NB4 (cell line): ENCODE measurements at regions not wholly inside any gene's neighbourhood (a gene's known extent, or its start where the extent isn't known, plus 50 kb on each side); places are given as distances from the start of the nearest gene placed in this dataset.

Experiments
- DNase-seq: peaks from one replicate; pipeline ENCODE4 v3.0.0; 2010; ENCODE audit warnings: low read depth
- H3K4me3 ChIP-seq: one replicate; pipeline ENCODE4 v1.5.1; 2011; ENCODE audit warnings: mild to moderate bottlenecking, low read depth, low read length, moderate library complexity
- CTCF ChIP-seq: IDR thresholded peaks from one replicate; pipeline ENCODE4 v1.5.1; 2012; ENCODE audit warnings: low read depth, low read length
- MAX ChIP-seq: IDR thresholded peaks from 2 replicates; pipeline ENCODE4 v1.6.1; 2011; ENCODE audit warnings: low read depth, low read length
- MYC ChIP-seq: IDR thresholded peaks from 2 replicates; pipeline ENCODE4 v1.6.1; 2011; ENCODE audit warnings: low read depth, low read length
- POLR2A ChIP-seq: IDR thresholded peaks from 2 replicates; pipeline ENCODE4 v1.6.1; 2011; ENCODE audit warnings: mild to moderate bottlenecking; ENCODE audit not compliant: insufficient read length; ENCODE audit errors: extremely low read depth

- no peak overlapping the region for H3K4me3 ChIP-seq
- DNase-seq: no peak
- no peak for TF ChIP-seq POLR2A
- TF ChIP-seq MAX: no peak
- no peak for TF ChIP-seq CTCF
- no peak for TF ChIP-seq MYC
Measured at GRCh38 chrX:44085209-44085608, 112.0 kb upstream of the NDP start.

- no peak overlapping the region for H3K4me3 ChIP-seq
- TF ChIP-seq MYC: 0 out of 2 replicates have a peak, but pooled peaks have one; percentile 11
- peak; percentile 56; the same call in 1 of the 2 replicates for TF ChIP-seq MAX
- no peak for TF ChIP-seq CTCF
- DNase-seq: peak; percentile 91
Measured at GRCh38 chrX:44082829-44083228, 109.6 kb upstream of the NDP start.

DNA sequence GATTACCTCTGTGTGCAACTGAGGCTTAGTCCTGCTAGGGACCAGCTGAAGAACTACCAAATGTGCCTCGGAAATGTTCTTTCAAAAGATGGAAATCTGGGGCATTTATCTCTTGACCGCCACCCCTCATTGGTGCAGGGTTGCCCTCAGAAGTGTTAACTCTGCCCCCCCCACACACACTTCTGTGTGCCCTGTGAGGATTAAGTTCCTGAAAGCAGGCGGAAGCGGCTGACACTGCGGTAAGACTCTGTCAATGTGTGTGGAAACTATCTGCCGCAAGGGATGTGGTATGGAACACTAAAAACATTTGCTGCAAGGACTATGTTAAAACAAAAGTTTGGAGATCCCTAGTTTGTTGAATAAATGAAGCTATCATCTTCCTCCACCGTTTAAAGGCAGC, 106.9 kb upstream of the NDP start:
- DNase-seq: peak; percentile 93
- TF ChIP-seq MYC: no peak
- 0 out of 2 replicates have a peak, but pooled peaks have one; percentile 15 for TF ChIP-seq MAX
- no peak for TF ChIP-seq POLR2A
- H3K4me3 ChIP-seq: no peak overlapping the region

DNA sequence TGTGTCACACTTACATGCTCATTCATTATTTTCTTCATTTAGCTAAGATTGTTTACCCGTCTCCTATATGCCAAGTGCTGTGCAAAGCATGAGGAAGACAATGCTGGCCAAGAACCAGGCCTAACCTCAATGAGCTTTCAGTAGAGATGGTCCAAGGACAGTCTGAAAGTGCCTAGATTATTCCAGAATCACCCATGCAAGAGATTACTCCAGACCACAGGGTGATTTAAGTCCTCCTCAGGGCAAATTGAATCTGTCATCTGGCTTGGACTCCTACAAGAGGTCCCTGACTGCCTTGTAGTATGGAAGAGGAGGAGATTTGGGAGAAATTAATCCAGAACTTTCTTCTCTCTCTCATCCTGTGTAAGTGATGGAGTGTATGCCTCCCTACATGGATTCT, 99.4 kb upstream of the NDP start:
- H3K4me3 ChIP-seq: no peak overlapping the region
- no peak for TF ChIP-seq MAX
- no peak for TF ChIP-seq CTCF
- no peak for TF ChIP-seq MYC
- TF ChIP-seq POLR2A: no peak
- no peak for DNase-seq

DNA sequence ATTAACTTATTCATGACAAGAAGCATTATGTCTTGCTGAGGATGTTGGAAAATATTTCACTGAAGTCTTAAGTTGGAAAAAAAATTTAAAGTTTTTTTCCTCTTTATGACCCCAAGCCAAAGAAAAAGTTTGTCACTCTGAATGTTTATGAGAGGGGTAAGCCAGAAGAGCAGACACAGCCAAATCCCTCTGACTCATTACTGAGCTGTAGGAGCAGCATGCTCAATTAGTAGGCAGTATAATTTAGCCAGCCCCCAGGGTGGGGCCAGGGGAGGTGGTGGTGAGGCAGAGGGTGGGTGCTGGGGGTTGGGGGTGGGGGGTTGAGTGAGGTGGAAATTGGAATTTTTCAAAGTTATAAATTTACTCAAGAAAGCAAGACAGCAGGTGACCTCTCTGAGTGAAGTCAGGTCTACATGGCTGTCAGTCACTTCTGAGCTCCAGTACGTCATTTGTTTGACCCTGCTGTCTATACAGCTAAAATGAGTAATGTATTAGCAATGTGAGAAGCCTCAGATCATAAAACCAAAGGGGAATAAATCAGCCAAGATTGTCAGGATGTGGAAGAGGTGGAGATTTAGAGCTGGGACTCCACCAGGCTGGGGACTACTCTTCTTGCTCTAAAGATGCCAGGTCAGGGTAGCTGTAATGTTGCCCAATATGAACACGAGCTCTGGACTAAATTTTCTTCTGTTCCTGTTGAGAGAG, 98.8 kb upstream of the NDP start:
- no peak overlapping the region for H3K4me3 ChIP-seq
- no peak for DNase-seq
- no peak for TF ChIP-seq CTCF
- TF ChIP-seq POLR2A: no peak
- TF ChIP-seq MYC: no peak
- no peak for TF ChIP-seq MAX

DNA sequence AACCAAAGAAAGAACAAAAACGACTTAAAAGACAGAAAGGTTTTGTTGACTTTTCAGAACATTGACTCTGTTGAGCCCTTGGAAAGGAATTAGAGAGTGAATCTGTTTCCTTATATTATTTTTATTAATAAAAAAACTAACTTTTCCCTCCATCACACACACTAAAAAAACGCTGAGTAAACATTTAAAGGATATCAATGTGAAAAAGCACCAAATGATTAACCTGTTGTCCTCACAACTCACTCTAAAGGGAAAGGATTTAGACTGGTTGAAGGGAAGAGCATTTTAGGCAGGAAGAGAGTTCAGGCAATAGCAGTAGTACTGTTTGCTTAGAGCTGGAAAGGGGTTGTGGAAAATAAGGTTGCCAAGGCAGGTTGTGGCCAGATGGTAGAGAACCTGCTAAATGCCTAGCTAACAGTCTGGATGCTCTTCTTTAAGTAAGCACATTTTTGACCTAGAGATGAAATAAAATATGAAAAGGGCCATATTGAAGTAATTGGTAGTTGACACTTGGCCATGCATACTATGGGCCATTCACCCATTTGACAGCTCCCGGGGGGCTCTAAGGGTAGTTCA, 98.0 kb upstream of the NDP start:
- no peak overlapping the region for H3K4me3 ChIP-seq
- no peak for DNase-seq
- TF ChIP-seq MAX: no peak
- no peak for TF ChIP-seq MYC
- no peak for TF ChIP-seq CTCF
- TF ChIP-seq POLR2A: no peak
